GM21825 (cell line): ENCODE measurements at regions not wholly inside any gene's neighbourhood (a gene's known extent, or its start where the extent isn't known, plus 50 kb on each side); places are given as distances from the start of the nearest gene placed in this dataset.

Experiments used
- ATAC-seq: cut with Tn5 transposase; IDR thresholded peaks from one replicate; pipeline ENCODE4 v1.9.1; 2021; ENCODE audit warnings: mild to moderate bottlenecking, moderate library complexity; ENCODE audit not compliant: unreplicated experiment

DNA sequence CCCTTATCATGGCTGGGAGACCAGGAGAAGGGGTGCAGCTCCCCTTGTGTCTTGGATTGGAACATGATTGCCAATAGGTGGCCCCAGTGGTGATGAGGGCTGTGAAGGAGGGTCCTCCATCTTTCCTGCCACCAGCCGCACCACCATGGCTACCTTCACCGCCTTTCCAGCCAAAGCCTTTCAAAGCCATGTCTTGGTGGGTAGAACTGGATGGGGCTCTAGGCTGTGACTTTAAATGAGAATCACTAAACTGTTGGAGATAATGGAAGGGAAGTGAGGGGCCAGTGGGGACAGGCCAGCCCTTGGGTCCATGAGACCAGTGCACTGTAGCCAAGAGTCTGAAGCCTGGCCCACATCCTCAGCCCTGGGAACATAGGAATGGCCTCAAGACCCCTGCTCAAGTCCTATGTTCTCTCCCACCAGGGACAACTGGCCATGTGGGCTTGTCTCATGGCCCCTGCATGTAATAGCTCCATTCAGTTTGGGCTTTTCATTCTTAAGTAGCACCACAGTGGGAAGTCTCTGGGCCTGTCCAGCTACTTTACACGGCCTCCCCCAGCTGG, 345.7 kb downstream of the DYSF start:
- no peak for ATAC-seq

GRCh38 chr2:71798266-71799012, 345.1 kb downstream of the DYSF start:
- ATAC-seq: no peak

GRCh38 chr2:71797035-71797810, 343.9 kb downstream of the DYSF start:
- no peak for ATAC-seq

DNA sequence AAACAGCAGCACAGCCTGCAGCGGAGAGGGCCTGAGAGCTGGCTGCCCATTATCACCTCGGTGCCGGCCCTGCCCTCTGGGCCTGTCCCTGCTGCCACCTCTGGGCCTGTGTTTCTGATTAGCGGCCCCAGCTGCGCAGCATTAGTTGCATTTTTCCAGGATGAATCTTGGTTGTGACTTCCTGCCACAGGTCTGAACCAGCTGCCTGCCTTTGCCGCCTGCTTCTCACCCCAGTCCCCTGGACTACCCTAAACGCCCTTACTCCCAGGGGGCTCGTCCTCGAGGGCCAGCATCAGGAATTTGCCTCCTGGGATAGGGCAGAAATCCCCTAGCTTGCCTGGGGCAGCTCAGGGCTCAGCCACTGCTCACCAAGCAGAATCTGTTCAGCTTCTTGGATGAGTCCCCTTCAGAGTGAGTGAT, 342.8 kb downstream of the DYSF start:
- no peak for ATAC-seq

GRCh38 chr2:71795486-71795885, 342.1 kb downstream of the DYSF start:
- ATAC-seq: no peak

GRCh38 chr2:71794611-71795010, 341.2 kb downstream of the DYSF start:
- ATAC-seq: no peak

DNA sequence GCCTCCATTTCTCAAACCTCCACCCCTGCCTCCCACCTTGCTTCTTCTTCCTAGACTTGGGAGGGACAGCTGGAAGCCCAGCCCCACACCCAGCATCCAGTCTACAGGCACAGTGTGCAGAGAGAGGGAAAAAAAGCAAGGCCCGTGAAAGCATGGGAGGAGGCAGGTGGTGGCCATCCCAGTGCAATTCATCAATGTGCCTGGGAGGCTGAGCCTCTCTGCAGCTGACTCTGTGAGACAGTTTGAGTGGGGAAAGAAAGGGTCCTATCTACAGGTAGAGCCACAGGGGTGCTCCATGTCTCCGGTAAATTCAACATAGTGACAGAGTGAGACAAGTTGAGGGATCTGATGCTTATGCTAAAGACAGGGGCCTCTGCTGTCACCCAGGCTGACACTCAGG, 340.6 kb downstream of the DYSF start:
- ATAC-seq: no peak

DNA sequence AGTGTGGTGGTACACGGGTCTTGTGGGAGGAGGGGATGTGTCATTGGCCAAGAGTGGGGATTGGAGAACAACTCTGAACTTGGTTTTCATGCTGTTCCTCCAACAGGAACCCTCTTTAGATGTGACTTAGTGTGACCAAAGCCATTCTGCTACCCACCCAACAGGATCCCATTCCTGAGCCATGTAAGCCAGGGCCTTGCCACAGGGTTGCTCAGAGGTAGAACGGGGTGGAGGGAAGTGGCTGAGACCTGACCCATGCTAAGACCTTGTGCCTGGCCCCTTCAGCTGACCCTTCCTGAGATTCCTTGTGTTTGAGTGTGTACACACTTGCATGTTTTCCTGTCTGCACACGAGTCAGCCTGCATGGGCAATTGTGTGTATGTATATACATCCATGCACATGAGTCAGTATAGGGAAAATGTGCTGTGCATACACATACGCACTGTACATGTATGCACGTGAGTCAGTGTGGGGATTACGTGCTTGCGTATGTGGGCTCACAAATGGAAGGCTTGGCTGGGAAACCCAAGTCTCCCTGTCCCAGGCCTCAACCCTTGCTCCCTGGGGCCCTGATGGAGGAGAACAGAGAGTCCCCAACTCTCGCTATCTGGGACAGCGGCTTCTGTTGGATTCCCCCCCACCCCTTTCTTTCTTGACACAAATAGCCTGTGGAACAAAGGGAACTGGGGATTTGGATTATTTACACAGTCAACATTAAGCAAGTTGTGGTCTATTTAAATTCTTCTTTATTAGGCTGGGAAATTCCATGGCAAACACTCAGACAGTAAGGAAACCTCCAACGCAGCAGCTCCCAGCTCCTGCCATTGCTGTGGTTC, 339.8 kb downstream of the DYSF start:
- ATAC-seq: no peak

GRCh38 chr2:71791501-71792135, 338.3 kb downstream of the DYSF start:
- no peak for ATAC-seq

- no peak for ATAC-seq
Measured at GRCh38 chr2:71791061-71791450, 337.7 kb downstream of the DYSF start.

DNA sequence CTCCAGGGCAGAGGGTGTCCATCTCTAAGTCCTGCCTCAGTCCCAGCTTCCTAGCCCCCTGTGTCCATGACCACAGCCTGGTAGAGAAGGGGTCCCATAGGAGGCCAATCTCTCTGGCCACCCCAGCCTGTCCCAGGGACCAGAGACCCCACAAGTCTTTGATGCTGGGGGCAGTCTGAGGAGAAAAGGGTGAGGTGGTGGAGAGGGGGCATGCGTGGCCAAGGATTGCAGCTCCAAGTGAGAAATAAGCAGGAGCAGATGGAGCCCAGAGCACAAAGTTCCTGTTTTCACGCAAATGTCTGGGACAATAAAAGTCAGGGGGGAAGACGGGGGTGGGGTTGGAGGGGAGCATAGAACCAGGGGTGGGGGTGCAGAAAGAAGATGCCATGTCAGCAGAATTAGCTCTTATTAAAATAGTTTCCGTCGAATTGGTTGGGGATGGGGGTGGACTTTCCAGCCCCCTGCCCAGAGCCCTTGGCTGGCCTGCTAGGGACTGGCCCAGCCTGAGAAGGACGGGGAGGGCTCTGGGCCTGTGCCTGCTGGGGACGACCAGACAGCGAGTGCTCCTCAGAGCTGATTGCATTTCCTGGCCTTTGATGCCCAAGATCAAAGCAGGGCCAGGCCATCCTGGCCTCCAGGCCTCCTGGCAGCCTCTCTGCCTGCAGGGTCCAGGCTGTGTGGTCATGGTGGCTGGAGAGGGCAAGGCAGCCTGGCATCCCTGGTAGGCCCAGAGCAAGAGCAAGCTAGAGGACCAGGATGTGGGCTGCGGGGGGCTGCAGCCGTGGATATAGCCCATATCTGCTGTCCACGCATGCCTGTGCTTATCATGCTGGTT, 337.1 kb downstream of the DYSF start:
- ATAC-seq: no peak

- ATAC-seq: no peak
Measured at GRCh38 chr2:71789556-71790204, 336.3 kb downstream of the DYSF start.

GRCh38 chr2:71788601-71789240, 335.4 kb downstream of the DYSF start:
- no peak for ATAC-seq

GRCh38 chr2:71788186-71788525, 334.8 kb downstream of the DYSF start:
- no peak for ATAC-seq

DNA sequence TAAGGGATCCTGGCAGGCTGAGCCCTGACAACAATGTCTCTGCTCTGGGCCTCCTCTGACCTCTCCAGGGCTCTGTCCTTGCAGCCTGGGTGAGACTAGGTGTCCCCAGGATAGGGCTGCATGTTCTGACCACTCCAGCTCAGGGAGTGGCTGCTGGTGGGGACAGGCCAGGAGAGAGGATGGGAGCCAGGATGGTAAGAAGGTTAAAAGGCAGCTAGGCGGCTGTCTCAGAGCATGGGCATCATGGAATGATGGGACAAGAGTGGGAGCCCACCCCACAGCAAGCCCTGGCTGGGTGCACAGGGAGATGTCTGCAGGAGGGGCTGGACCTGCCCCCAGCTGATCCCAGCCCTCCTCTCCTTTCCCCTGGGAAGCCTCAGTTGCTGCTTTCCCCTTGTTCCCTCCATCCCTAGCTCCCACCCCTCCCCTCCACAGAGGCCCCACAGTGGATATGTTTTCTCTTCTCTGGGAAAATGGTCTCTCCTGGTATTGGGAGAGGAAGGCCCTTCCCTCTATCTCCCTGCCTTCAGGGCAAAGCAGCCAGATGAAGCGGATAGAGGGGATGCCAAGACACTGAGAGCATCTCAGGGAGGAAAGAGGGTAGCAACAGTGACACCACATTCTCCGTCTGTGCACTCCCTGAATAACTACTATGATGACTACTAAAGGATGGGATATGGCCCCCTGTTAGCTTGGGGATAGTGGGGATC, 334.3 kb downstream of the DYSF start:
- ATAC-seq: no peak

- ATAC-seq: no peak
Measured at GRCh38 chr2:71787108-71787415, 333.7 kb downstream of the DYSF start.

DNA sequence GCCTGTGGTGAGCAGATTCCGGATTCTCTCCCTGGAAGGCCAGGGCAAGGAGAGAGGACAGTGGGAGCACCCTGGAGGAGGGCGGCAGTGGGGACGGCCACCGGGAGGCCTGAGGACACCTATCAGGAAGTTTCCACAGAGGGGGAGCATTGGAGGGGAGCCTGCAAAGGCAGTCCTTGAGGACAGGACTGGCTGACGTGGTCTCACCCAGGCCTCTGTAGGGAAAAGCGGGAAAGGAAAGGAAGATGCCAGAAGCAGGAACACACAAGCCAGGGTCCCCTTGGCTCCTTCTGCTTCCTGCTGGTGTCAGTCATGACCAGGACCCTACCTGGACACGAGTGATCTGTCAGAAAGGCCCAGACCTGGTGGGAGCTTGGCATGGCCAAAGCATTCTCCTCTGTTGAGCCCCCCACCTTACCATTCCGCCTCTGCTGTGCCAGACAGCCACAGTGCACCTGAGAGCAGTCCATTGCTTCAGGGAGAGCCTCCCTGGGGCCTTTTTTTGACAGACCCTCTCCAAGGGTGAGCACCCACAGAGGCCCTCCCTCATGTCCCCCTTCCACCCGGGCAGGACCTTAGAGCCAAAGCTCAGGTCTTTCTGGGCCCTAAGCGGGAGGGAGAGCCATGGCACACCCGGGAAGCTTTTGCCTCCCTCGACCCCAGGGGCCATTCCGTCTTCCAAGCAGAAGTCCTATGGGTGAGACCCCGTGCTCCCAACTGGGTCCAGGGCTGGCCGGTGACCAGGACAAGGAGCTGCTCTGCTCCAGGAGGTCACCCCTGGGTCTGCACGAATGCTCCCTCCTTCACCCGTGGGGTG, 333.1 kb downstream of the DYSF start:
- no peak for ATAC-seq

- no peak for ATAC-seq
Measured at GRCh38 chr2:71785516-71785981, 332.2 kb downstream of the DYSF start.
